ENCODE measurements at regions not wholly inside any gene's neighbourhood (a gene's known extent, or its start where the extent isn't known, plus 50 kb on each side); places are given as distances from the start of the nearest gene placed in this dataset.

DNA sequence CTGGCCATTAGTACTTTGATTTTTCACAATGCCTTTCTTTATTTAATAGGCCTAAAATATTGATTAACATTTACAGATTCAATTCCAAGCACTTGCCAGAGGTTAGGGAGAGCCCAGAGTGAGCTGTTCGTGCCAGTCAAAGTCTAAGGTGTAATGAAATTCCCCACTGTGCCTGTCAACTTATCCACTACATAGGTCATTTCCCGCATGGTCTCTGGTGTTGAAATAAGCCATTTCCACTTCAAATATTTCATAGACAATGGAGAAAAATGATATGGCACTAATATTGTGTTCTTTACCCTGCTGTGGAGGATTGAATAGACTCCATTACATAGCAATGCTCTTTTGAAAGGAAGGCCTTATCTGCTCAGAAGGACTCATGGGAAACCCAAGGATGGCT lies 978.1 kb upstream of the CELF2 start:
- no peak for DNase-seq
- H3K27me3 ChIP-seq (ENCODE audit: low read length): no peaks in the 10 kb centered on the region
- H3K4me2 ChIP-seq (ENCODE audit: low read depth, low read length, poor library complexity, severe bottlenecking): no peak overlapping the region
- H3K79me2 ChIP-seq (ENCODE audit: low read length): no peaks in the 10 kb centered on the region
- no peak overlapping the region for H3K27ac ChIP-seq (ENCODE audit: low read length)
- H3K36me3 ChIP-seq (ENCODE audit: insufficient read depth, low read length): no peaks in the 10 kb centered on the region
- no peak overlapping the region for H3K4me3 ChIP-seq (ENCODE audit: low read length)
- H3K9me3 ChIP-seq (ENCODE audit: low read length): no peaks in the 10 kb centered on the region
- H3K4me1 ChIP-seq (ENCODE audit: low read length): peaks cover 31% of the 10 kb centered on the region
- H2AFZ ChIP-seq (ENCODE audit: low read length): no peak overlapping the region
- no peaks in the 10 kb centered on the region for H3K9me2 ChIP-seq (replicated peaks; ENCODE audit: insufficient read depth, low read length)
- H3K9ac ChIP-seq (ENCODE audit: low read length): no peak overlapping the region
- no peaks in the 10 kb centered on the region for H4K20me1 ChIP-seq (ENCODE audit: insufficient read depth, low read depth, low read length)

DNA sequence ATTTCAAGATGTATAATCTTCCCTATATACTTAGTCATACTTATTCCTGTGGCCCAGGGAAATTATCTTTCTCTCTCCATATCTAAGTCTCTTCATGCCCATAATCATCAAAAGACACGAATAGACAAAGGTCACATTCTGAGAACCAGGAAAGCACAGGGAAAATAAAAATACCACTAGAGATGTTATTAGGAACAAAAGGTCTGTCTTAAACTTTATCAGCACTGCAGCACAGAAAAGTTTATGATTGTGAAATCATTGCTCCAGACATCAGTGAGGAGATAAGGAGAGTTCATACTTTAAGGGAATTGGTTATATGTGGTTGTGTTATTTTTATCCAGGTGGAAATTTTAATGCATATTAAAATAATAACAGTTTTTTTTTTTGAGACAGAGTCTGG lies 974.6 kb upstream of the CELF2 start:
- Histone ChIP-seq H3K9me3 (ENCODE audit: low read length) (no peaks in the 10 kb centered on the region), H3K4me2 (ENCODE audit: low read depth, low read length, poor library complexity, severe bottlenecking) (no peak overlapping the region), H3K4me1 (ENCODE audit: low read length) (peaks cover 65% of the 10 kb centered on the region), H3K27ac (ENCODE audit: low read length) (peak overlapping the region; percentile 42), H3K4me3 (ENCODE audit: low read length) (no peak overlapping the region), H3K79me2 (ENCODE audit: low read length) (peaks cover 16% of the 10 kb centered on the region), H4K20me1 (ENCODE audit: insufficient read depth, low read depth, low read length) (no peaks in the 10 kb centered on the region), H2AFZ (ENCODE audit: low read length) (no peak overlapping the region), H3K9ac (ENCODE audit: low read length) (no peak overlapping the region), H3K27me3 (ENCODE audit: low read length) (no peaks in the 10 kb centered on the region), H3K36me3 (ENCODE audit: insufficient read depth, low read length) (peaks cover 9% of the 10 kb centered on the region; the same call in 1 of the 2 replicates), H3K9me2 (replicated peaks; ENCODE audit: insufficient read depth, low read length) (no peaks in the 10 kb centered on the region)
- DNase-seq: no peak

DNA sequence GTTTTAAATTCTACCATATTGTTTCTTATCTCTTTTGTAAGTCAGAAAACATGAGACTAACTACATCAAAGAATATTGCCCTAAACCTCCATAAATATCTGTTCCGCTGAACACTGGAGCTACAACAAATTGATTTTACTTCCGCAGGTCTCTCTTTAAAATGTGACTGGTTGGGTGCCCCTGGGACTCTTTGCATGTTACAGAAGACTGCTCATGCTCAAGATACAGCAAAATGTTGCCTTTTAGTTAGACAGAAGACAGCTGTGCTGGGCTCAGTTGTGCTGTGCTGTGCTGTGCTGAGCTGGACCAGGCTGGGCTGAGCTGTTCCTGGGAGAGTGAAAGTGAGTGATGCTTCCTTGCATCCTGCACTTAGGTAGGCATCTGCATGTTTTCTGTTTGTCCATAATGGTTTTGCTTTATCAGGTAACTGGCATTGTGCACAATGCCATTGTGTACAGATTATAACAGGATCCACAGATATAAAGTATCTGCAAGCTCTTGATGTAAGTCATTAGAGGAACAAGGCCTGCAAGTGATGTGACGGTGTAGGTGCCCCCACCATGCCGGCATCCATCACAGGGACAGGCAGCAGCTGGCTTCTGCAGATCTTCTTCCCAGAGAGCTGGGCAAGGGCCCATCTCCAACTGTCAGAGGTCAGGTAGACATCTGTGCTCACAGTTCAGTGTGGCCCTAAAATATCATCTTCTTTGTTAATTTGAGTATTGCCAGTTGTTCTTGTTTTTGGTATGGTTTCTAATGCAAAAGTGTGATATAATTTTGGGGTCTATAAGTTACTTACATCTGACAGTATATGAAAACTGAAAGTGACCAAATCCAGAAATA lies 972.5 kb upstream of the CELF2 start:
- Histone ChIP-seq H3K9ac (ENCODE audit: low read length) (peak overlapping the region; percentile 72), H3K9me3 (ENCODE audit: low read length) (no peaks in the 10 kb centered on the region), H3K4me2 (ENCODE audit: low read depth, low read length, poor library complexity, severe bottlenecking) (peak overlapping the region; percentile 71), H3K27ac (ENCODE audit: low read length) (peak overlapping the region; percentile 97), H3K4me3 (ENCODE audit: low read length) (peak overlapping the region; percentile 61), H3K27me3 (ENCODE audit: low read length) (no peaks in the 10 kb centered on the region), H3K36me3 (ENCODE audit: insufficient read depth, low read length) (peaks cover 16% of the 10 kb centered on the region; the same call in 1 of the 2 replicates), H3K4me1 (ENCODE audit: low read length) (peaks cover 72% of the 10 kb centered on the region), H3K79me2 (ENCODE audit: low read length) (peaks cover 34% of the 10 kb centered on the region), H4K20me1 (ENCODE audit: insufficient read depth, low read depth, low read length) (no peaks in the 10 kb centered on the region), H2AFZ (ENCODE audit: low read length) (no peak overlapping the region), H3K9me2 (replicated peaks; ENCODE audit: insufficient read depth, low read length) (no peaks in the 10 kb centered on the region)
- peak; percentile 96 for DNase-seq

DNA sequence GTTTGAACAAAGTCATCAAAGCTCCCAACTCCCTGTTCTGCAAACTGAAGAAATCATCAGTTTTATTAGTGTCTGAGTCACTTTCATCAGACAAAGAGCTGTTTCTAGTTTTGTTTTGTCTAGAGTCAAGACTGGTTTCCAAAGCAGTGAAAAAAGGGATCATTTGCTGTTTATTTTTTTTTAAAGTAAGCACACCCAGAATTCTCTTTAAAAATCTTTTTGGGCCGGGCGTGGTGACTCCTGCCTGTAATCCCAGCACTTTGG lies 972.0 kb upstream of the CELF2 start:
- no peak overlapping the region for H2AFZ ChIP-seq (ENCODE audit: low read length)
- peak overlapping the region; percentile 71 for H3K4me2 ChIP-seq (ENCODE audit: low read depth, low read length, poor library complexity, severe bottlenecking)
- no peaks in the 10 kb centered on the region for H3K9me3 ChIP-seq (ENCODE audit: low read length)
- peaks cover 75% of the 10 kb centered on the region for H3K4me1 ChIP-seq (ENCODE audit: low read length)
- no peak for DNase-seq
- peak overlapping the region; percentile 72 for H3K9ac ChIP-seq (ENCODE audit: low read length)
- peaks cover 40% of the 10 kb centered on the region for H3K79me2 ChIP-seq (ENCODE audit: low read length)
- no peaks in the 10 kb centered on the region for H3K9me2 ChIP-seq (replicated peaks; ENCODE audit: insufficient read depth, low read length)
- no peaks in the 10 kb centered on the region for H3K27me3 ChIP-seq (ENCODE audit: low read length)
- peak overlapping the region; percentile 61 for H3K4me3 ChIP-seq (ENCODE audit: low read length)
- H4K20me1 ChIP-seq (ENCODE audit: insufficient read depth, low read depth, low read length): no peaks in the 10 kb centered on the region
- peaks cover 20% of the 10 kb centered on the region; the same call in 1 of the 2 replicates for H3K36me3 ChIP-seq (ENCODE audit: insufficient read depth, low read length)
- peak overlapping the region; percentile 97 for H3K27ac ChIP-seq (ENCODE audit: low read length)

DNA sequence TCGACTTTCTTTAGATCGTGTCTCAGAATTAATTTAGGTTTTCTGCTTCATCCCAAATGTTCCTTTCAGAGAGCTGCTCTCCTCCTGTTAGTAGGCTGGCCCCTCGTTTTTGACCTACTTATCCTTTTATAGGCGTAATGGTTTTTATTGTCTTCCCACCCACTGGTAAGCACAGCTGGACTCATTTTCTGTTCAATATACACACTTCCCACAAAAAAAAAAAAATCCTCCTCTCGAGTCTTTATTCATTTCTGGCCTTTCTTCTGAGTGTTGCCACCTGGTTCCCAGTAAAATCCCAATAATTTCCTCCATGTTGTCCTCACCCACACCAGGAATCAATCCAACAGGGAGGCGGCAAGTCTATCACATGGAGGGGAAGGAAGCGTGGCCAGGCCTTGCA lies 970.2 kb upstream of the CELF2 start:
- Histone ChIP-seq H3K9me3 (ENCODE audit: low read length) (no peaks in the 10 kb centered on the region), H3K79me2 (ENCODE audit: low read length) (peaks cover 48% of the 10 kb centered on the region), H3K9ac (ENCODE audit: low read length) (no peak overlapping the region; the same call in 1 of the 2 replicates), H4K20me1 (ENCODE audit: insufficient read depth, low read depth, low read length) (no peaks in the 10 kb centered on the region), H3K4me3 (ENCODE audit: low read length) (peak overlapping the region; percentile 13; the same call in 1 of the 2 replicates), H3K27me3 (ENCODE audit: low read length) (no peaks in the 10 kb centered on the region), H3K4me1 (ENCODE audit: low read length) (peaks cover 85% of the 10 kb centered on the region), H3K36me3 (ENCODE audit: insufficient read depth, low read length) (peaks cover 27% of the 10 kb centered on the region; the same call in 1 of the 2 replicates), H3K27ac (ENCODE audit: low read length) (peak overlapping the region; percentile 97), H2AFZ (ENCODE audit: low read length) (no peak overlapping the region), H3K9me2 (replicated peaks; ENCODE audit: insufficient read depth, low read length) (no peaks in the 10 kb centered on the region), H3K4me2 (ENCODE audit: low read depth, low read length, poor library complexity, severe bottlenecking) (peak overlapping the region; percentile 71)
- DNase-seq: no peak

DNA sequence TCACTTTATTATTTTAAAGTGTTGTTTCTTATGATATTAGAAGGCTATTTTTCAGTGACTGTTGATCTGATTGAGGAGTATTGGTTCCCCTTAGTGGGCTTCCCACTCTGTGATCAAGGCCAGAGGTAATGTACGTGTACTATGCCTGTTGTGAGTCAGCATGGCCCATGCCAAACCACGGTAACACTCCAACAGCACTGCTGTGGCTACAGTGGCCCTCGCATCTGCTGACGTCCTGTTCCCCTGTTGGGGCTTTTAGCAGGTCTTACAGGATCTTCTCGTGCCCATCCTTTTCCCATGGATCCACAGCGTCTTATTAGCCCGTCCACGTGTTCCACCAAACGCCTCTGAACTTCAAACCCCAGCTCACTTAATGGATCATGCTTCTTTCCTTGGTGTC lies 964.6 kb upstream of the CELF2 start:
- no peaks in the 10 kb centered on the region for H3K9me3 ChIP-seq (ENCODE audit: low read length)
- no peak overlapping the region for H3K4me3 ChIP-seq (ENCODE audit: low read length)
- peak overlapping the region; percentile 39 for H3K9ac ChIP-seq (ENCODE audit: low read length)
- peak; percentile 65 for DNase-seq
- peak overlapping the region; percentile 26; the same call in 1 of the 2 replicates for H2AFZ ChIP-seq (ENCODE audit: low read length)
- peaks cover 92% of the 10 kb centered on the region for H3K4me1 ChIP-seq (ENCODE audit: low read length)
- peaks cover 42% of the 10 kb centered on the region for H3K79me2 ChIP-seq (ENCODE audit: low read length)
- H3K27me3 ChIP-seq (ENCODE audit: low read length): no peaks in the 10 kb centered on the region
- no peaks in the 10 kb centered on the region for H3K9me2 ChIP-seq (replicated peaks; ENCODE audit: insufficient read depth, low read length)
- H3K4me2 ChIP-seq (ENCODE audit: low read depth, low read length, poor library complexity, severe bottlenecking): peak overlapping the region; percentile 21
- H3K27ac ChIP-seq (ENCODE audit: low read length): peak overlapping the region; percentile 79
- peaks cover 18% of the 10 kb centered on the region; the same call in 1 of the 2 replicates for H3K36me3 ChIP-seq (ENCODE audit: insufficient read depth, low read length)
- no peaks in the 10 kb centered on the region for H4K20me1 ChIP-seq (ENCODE audit: insufficient read depth, low read depth, low read length)

DNA sequence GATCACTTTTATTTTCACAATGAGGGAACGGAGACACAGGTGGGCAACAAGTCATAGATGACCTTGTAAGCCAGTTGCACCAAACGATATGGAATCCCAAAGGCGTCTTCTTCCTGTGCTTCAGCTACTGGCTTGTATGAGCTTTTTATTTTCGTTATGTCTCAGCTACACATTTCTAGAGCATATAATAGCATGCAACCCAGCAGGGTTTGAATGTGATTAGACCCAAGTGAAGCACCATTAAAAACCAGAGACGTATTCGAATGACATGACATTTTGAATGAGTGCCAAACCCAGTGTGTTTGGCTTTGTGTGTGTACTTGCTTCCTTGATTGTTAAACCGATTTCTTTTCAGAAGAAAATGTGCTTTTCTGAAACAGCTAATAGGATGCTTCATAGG lies 963.2 kb upstream of the CELF2 start:
- H3K79me2 ChIP-seq (ENCODE audit: low read length): peaks cover 28% of the 10 kb centered on the region
- no peaks in the 10 kb centered on the region for H3K9me2 ChIP-seq (replicated peaks; ENCODE audit: insufficient read depth, low read length)
- no peak overlapping the region for H3K9ac ChIP-seq (ENCODE audit: low read length)
- H4K20me1 ChIP-seq (ENCODE audit: insufficient read depth, low read depth, low read length): no peaks in the 10 kb centered on the region
- no peak for DNase-seq
- peak overlapping the region; percentile 79 for H3K27ac ChIP-seq (ENCODE audit: low read length)
- H2AFZ ChIP-seq (ENCODE audit: low read length): no peak overlapping the region
- no peaks in the 10 kb centered on the region for H3K9me3 ChIP-seq (ENCODE audit: low read length)
- H3K36me3 ChIP-seq (ENCODE audit: insufficient read depth, low read length): peaks cover 11% of the 10 kb centered on the region; the same call in 1 of the 2 replicates
- H3K4me1 ChIP-seq (ENCODE audit: low read length): peaks cover 85% of the 10 kb centered on the region
- H3K27me3 ChIP-seq (ENCODE audit: low read length): no peaks in the 10 kb centered on the region
- H3K4me2 ChIP-seq (ENCODE audit: low read depth, low read length, poor library complexity, severe bottlenecking): no peak overlapping the region
- H3K4me3 ChIP-seq (ENCODE audit: low read length): no peak overlapping the region

DNA sequence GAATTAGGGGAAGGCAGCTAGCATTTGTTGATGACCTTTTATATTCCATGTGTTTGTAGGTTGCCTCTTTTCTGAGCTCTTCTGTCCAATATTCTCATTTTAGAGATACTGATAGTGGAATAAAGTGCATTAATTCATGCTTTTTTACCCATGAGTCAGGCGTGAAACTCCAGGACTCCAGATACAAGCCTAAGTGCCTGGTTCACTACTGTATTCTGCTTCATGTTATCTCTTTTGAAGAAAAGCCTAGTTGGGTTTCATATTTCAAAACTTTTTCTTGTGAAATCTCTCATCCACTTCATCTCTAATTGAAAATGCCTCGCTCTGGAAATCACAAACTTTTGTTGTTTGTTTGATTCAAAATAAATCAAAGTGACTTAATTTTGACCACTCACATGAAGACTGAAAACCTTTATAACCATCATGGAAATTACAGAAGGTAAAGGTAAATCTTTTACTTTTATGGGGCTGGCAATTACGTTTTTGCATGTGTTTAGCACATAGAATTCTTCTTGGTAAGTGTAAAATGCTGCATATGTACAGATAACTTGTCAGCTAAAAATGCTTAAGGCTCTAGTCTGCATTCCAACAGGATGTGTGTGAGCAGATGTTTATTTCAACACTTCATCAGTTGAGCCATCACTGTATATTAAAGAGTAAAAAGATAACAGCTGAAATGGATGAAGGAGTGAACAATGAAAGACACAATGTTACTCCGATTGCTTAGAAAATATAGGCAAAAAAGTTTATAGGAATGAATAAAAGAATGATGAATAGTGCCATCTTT lies 961.8 kb upstream of the CELF2 start:
- H4K20me1 ChIP-seq (ENCODE audit: insufficient read depth, low read depth, low read length): no peaks in the 10 kb centered on the region
- no peaks in the 10 kb centered on the region for H3K9me3 ChIP-seq (ENCODE audit: low read length)
- peak overlapping the region; percentile 79 for H3K27ac ChIP-seq (ENCODE audit: low read length)
- H3K9ac ChIP-seq (ENCODE audit: low read length): peak overlapping the region; percentile 40; the same call in 1 of the 2 replicates
- DNase-seq: no peak
- peaks cover 72% of the 10 kb centered on the region for H3K4me1 ChIP-seq (ENCODE audit: low read length)
- H3K27me3 ChIP-seq (ENCODE audit: low read length): no peaks in the 10 kb centered on the region
- no peaks in the 10 kb centered on the region for H3K9me2 ChIP-seq (replicated peaks; ENCODE audit: insufficient read depth, low read length)
- peaks cover 5% of the 10 kb centered on the region; the same call in 1 of the 2 replicates for H3K36me3 ChIP-seq (ENCODE audit: insufficient read depth, low read length)
- H3K79me2 ChIP-seq (ENCODE audit: low read length): peaks cover 16% of the 10 kb centered on the region
- peak overlapping the region; percentile 50 for H3K4me2 ChIP-seq (ENCODE audit: low read depth, low read length, poor library complexity, severe bottlenecking)
- H3K4me3 ChIP-seq (ENCODE audit: low read length): 0 out of 2 replicates have a peak overlapping the region, but pooled peaks have one; percentile 16
- no peak overlapping the region for H2AFZ ChIP-seq (ENCODE audit: low read length)

Data from Karpas-422 (cell line).